ENCODE measurements at regions not wholly inside any gene's neighbourhood (a gene's known extent, or its start where the extent isn't known, plus 50 kb on each side); places are given as distances from the start of the nearest gene placed in this dataset.

- TF ChIP-seq CTCF (IDR thresholded peaks at IDR 0.05) (no peak), POLR2A (IDR thresholded peaks at IDR 0.05) (no peak)
Measured at GRCh38 chr16:52597772-52598483, 51.0 kb upstream of the TOX3 start.
